Common myeloid progenitor, CD34-positive (primary cell): ENCODE measurements at regions not wholly inside any gene's neighbourhood (a gene's known extent, or its start where the extent isn't known, plus 50 kb on each side); places are given as distances from the start of the nearest gene placed in this dataset.

Source experiments
- CTCF ChIA-PET: fragments of 350-600 bp; sonication (Branson Sonifier 250); formaldehyde crosslinking; loops from one replicate; lab custom pipeline; 2021; ENCODE audit warnings: antibody characterized with exemption; lab: Charles Lee
- POLR2A ChIA-PET: fragments of 350-600 bp; sonication (Branson Sonifier 250); formaldehyde crosslinking; loops from one replicate; lab custom pipeline; 2021; ENCODE audit warnings: antibody characterized with exemption; lab: Charles Lee
- DNase-seq, 3 donors: peaks; one replicate each; pipeline versions ENCODE4 v3.0.0 to v3.0.0-alpha.2; 2013
- H3K27ac ChIP-seq, 2 experiments: 1 replicate in 1 of 2; 2 replicates in 1 of 2; pipeline ENCODE4 v1.7.0; 2013; ENCODE audit warnings: inconsistent platforms in 2 of 2, low read length in 2 of 2, mild to moderate bottlenecking in 2 of 2, low read depth in 1 of 2, moderate library complexity in 1 of 2; ENCODE audit not compliant: severe bottlenecking in 2 of 2, insufficient read depth in 1 of 2, poor library complexity in 1 of 2
- H3K27me3 ChIP-seq, 5 experiments: replicated peaks in 2 of 5; 1 replicate in 3 of 5; 2 replicates in 2 of 5; pipeline versions ENCODE4 v1.6.1 to v1.7.0; 2013; ENCODE audit warnings: low read length in 4 of 5, mild to moderate bottlenecking in 2 of 5, moderate library complexity in 2 of 5, inconsistent platforms in 1 of 5; ENCODE audit not compliant: insufficient read depth in 5 of 5, control insufficient read depth in 4 of 5
- H3K36me3 ChIP-seq, 4 experiments: 1 replicate in 2 of 4; 2 replicates in 2 of 4; pipeline versions ENCODE4 v1.6.1 to v1.7.0; 2013; ENCODE audit warnings: low read length in 3 of 4, control low read depth in 1 of 4, mild to moderate bottlenecking in 1 of 4; ENCODE audit not compliant: control insufficient read depth in 4 of 4, insufficient read depth in 4 of 4
- H3K4me1 ChIP-seq, 4 experiments: 1 replicate in 3 of 4; 2 replicates in 1 of 4; pipeline versions ENCODE4 v1.6.1 to v1.7.1; 2013; ENCODE audit warnings: low read length in 3 of 4, mild to moderate bottlenecking in 3 of 4, control low read depth in 1 of 4, inconsistent platforms in 1 of 4, moderate library complexity in 1 of 4; ENCODE audit not compliant: control insufficient read depth in 4 of 4, insufficient read depth in 4 of 4; ENCODE audit errors: control extremely low read depth in 1 of 4
- H3K4me3 ChIP-seq, 7 experiments: 1 replicate in 4 of 7; 2 replicates in 3 of 7; pipeline versions ENCODE4 v1.5.1 to v1.7.0; 2013; ENCODE audit warnings: mild to moderate bottlenecking in 7 of 7, low read length in 6 of 7, moderate library complexity in 6 of 7, inconsistent platforms in 2 of 7, low read depth in 2 of 7, control low read depth in 1 of 7; ENCODE audit not compliant: insufficient read depth in 4 of 7, control insufficient read depth in 1 of 7; ENCODE audit errors: extremely low read depth in 1 of 7
- H3K9me3 ChIP-seq, 5 experiments: 1 replicate in 4 of 5; 2 replicates in 1 of 5; pipeline versions ENCODE4 v1.6.1 to v1.7.1; 2013; ENCODE audit warnings: low read length in 4 of 5, mild to moderate bottlenecking in 2 of 5, inconsistent platforms in 1 of 5, low read depth in 1 of 5, moderate library complexity in 1 of 5; ENCODE audit not compliant: control insufficient read depth in 4 of 5, insufficient read depth in 2 of 5; ENCODE audit errors: control extremely low read depth in 1 of 5
- WGBS: methylation state at CpG from one replicate; pipeline ENCODE4 v1.1.5; 2013; ENCODE audit not compliant: insufficient coverage; 5-methylcytosine and 5-hydroxymethylcytosine counted together

DNA sequence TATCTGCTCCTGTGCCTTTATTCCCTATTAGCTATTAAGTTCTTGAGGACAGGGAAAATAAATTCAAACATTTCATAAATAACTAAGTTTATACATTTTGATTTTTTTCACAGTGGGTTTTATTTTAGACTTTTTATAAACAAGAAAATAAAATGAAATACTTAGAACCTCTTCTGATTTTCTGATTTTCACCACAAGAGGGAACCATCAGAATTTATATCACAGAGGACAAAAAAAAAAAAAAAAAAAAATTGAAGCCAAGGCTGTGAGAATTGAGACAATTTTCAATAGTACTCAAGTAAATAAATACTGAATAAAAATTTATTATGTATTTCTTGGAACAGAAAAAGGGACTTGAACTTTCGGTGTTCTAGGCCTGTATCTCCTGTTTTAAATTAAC lies 288.1 kb downstream of the SH3BGRL start:
- Histone ChIP-seq H3K27ac (no peak overlapping the region), H3K36me3 (no peaks in the 10 kb centered on the region), H3K4me1 (no peaks in the 10 kb centered on the region), H3K4me3 (no peak overlapping the region), H3K9me3 (peaks cover 0 to 1% (median 0%) of the 10 kb centered on the region in 5 experiments), H3K27me3 (no peaks in the 10 kb centered on the region)
- ChIA-PET CTCF (no interaction called here), POLR2A (no interaction called here)
- WGBS, result no CpG with 5 or more reads among the region's 1 CpG
- DNase-seq, result peak; percentile 1 to 27 (median 10)

GRCh38 chrX:81527881-81528440 lies 326.1 kb downstream of the SH3BGRL start:
- POLR2A ChIA-PET, result no interaction called here
- no peaks in the 10 kb centered on the region for H3K27me3 ChIP-seq
- no peak for DNase-seq
- no peak overlapping the region for H3K4me3 ChIP-seq
- no peaks in the 10 kb centered on the region for H3K4me1 ChIP-seq
- H3K27ac ChIP-seq, result no peak overlapping the region
- H3K36me3 ChIP-seq, result no peaks in the 10 kb centered on the region
- H3K9me3 ChIP-seq, result no peaks in the 10 kb centered on the region
- CTCF ChIA-PET, result no interaction called here
- 67% methylated on average over 1 of the region's 2 CpGs for WGBS

GRCh38 chrX:81537723-81538122 lies 335.8 kb downstream of the SH3BGRL start:
- WGBS, result 79% methylated on average over 3 of the region's 3 CpGs
- H3K36me3 ChIP-seq, result no peaks in the 10 kb centered on the region
- no peak overlapping the region for H3K4me3 ChIP-seq
- ChIA-PET CTCF (no interaction called here), POLR2A (no interaction called here)
- no peaks in the 10 kb centered on the region for H3K27me3 ChIP-seq
- H3K9me3 ChIP-seq, result peaks cover 0 to 2% (median 0%) of the 10 kb centered on the region in 5 experiments
- no peak for DNase-seq
- H3K4me1 ChIP-seq, result no peaks in the 10 kb centered on the region
- no peak overlapping the region for H3K27ac ChIP-seq

- no CpG with 5 or more reads among the region's 2 CpGs for WGBS
Measured at GRCh38 chrX:81542255-81542654, 340.4 kb downstream of the SH3BGRL start.

DNA sequence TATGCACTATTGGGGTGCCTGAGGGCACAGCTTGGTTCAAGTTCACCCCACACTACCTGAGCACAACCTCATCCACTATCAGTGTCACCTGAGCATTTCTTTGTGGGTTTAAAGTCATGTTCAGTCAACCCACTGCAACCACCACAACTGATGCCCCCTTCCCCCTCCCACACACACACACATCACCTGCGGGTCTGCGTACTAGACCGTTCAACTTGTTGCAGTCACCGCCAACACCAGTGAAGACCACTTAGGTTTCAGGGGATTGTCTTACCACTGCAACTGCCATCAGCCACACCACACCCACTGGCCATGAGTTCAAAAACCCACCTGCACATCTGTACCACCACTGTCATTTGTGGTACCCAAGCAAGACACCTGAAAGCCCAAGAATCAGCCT lies 355.0 kb downstream of the SH3BGRL start:
- ChIA-PET CTCF (no interaction called here), POLR2A (no interaction called here)
- Histone ChIP-seq H3K36me3 (no peaks in the 10 kb centered on the region), H3K4me3 (no peak overlapping the region), H3K4me1 (no peaks in the 10 kb centered on the region), H3K27ac (no peak overlapping the region), H3K27me3 (no peaks in the 10 kb centered on the region), H3K9me3 (no peaks in the 10 kb centered on the region)
- no peak for DNase-seq
- WGBS, result 96% methylated on average over 4 of the region's 4 CpGs

More at GRCh38 chrX:81542255-81542654, 340.4 kb downstream of the SH3BGRL start:
- Histone ChIP-seq H3K27me3 (no peaks in the 10 kb centered on the region), H3K4me1 (no peaks in the 10 kb centered on the region), H3K9me3 (peaks cover 0 to 7% (median 2%) of the 10 kb centered on the region in 5 experiments), H3K36me3 (no peaks in the 10 kb centered on the region), H3K27ac (no peak overlapping the region), H3K4me3 (no peak overlapping the region)
- CTCF ChIA-PET, result no interaction called here
- no peak for DNase-seq
- POLR2A ChIA-PET, result no interaction called here

DNA sequence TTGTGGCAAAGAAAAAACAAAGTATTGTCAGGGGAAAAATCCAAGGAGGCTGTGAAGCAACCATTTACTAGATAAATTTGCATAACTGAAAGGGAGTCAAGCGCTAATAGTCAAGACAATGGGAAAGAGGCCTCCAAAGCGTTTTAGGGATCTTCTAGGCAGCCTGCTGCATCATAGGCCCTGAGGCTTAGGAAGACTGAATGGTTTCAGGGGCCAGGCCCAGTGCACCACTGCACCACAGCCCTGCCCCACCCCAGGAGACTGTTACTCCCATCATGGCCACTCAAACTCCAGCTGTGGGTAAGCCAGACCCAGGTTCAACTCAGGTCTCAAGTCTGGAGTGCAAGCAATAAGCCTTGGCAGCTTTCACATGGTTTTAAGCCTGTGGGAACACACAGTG lies 362.9 kb downstream of the SH3BGRL start:
- CTCF ChIA-PET, result no interaction called here
- no peak overlapping the region for H3K27ac ChIP-seq
- 72% methylated on average over 2 of the region's 2 CpGs for WGBS
- DNase-seq, result no peak
- no peak overlapping the region for H3K4me3 ChIP-seq
- H3K27me3 ChIP-seq, result no peaks in the 10 kb centered on the region
- POLR2A ChIA-PET, result no interaction called here
- H3K4me1 ChIP-seq, result no peaks in the 10 kb centered on the region
- H3K9me3 ChIP-seq, result no peaks in the 10 kb centered on the region
- no peaks in the 10 kb centered on the region for H3K36me3 ChIP-seq

DNA sequence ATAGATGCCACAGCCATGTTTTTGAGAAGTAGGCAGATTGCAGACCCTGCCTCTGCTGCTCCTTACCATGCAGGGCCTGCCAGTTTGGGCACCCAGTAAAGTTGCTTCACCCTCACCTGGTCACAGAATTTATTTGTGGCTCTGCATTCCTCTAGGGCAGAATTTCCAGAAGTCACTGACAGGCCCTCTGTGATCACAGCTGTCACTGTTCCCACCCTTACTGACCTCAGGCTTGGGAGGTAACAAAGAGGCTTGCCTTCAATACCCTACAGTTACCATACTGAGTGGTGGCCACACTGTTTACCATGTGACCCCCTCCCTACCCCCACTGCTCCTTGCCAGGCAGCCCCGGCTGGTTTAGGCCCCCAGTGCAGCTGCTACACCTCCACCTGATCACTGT lies 375.1 kb downstream of the SH3BGRL start:
- H3K36me3 ChIP-seq, result no peaks in the 10 kb centered on the region
- no CpG with 5 or more reads among the region's 1 CpG for WGBS
- POLR2A ChIA-PET, result no interaction called here

More for the DNA sequence above, 375.1 kb downstream of the SH3BGRL start:
- Histone ChIP-seq H3K4me3 (no peak overlapping the region), H3K9me3 (no peaks in the 10 kb centered on the region), H3K27me3 (no peaks in the 10 kb centered on the region), H3K27ac (no peak overlapping the region), H3K4me1 (no peaks in the 10 kb centered on the region)
- no peak for DNase-seq
- CTCF ChIA-PET, result no interaction called here
